ENCODE measurements at regions not wholly inside any gene's neighbourhood (a gene's known extent, or its start where the extent isn't known, plus 50 kb on each side); places are given as distances from the start of the nearest gene placed in this dataset.

DNA sequence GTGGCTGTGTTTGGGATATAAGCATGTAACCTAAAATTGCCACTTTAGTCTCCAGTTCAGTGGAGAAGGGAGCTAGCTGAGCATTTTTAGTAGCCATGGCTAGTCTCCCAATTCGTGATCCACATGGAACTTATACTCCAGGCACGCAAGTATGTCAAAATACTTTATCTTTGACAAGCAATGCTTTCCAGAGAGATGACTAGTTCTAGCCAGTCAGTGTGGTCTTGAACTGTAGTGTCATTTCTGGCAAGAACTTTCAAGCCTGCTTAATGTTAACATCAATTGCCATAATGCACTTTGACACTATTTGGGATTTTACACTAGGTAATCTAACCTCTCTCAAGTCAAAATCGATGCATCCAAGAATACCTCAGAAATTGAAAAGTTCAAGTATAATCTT, 660.0 kb downstream of the PTPRC start:
- POLR2A ChIA-PET = no interaction called here
- no peak for DNase-seq (ENCODE audit: extremely low spot score)
- TF ChIP-seq, protein P1, sequence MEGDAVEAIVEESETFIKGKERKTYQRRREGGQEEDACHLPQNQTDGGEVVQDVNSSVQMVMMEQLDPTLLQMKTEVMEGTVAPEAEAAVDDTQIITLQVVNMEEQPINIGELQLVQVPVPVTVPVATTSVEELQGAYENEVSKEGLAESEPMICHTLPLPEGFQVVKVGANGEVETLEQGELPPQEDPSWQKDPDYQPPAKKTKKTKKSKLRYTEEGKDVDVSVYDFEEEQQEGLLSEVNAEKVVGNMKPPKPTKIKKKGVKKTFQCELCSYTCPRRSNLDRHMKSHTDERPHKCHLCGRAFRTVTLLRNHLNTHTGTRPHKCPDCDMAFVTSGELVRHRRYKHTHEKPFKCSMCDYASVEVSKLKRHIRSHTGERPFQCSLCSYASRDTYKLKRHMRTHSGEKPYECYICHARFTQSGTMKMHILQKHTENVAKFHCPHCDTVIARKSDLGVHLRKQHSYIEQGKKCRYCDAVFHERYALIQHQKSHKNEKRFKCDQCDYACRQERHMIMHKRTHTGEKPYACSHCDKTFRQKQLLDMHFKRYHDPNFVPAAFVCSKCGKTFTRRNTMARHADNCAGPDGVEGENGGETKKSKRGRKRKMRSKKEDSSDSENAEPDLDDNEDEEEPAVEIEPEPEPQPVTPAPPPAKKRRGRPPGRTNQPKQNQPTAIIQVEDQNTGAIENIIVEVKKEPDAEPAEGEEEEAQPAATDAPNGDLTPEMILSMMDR (IDR thresholded peaks at IDR 0.05; ENCODE audit: control extremely low read depth, extremely low read depth, low read depth, missing control alignments) = no peak
- CTCF ChIA-PET = no interaction called here

DNA sequence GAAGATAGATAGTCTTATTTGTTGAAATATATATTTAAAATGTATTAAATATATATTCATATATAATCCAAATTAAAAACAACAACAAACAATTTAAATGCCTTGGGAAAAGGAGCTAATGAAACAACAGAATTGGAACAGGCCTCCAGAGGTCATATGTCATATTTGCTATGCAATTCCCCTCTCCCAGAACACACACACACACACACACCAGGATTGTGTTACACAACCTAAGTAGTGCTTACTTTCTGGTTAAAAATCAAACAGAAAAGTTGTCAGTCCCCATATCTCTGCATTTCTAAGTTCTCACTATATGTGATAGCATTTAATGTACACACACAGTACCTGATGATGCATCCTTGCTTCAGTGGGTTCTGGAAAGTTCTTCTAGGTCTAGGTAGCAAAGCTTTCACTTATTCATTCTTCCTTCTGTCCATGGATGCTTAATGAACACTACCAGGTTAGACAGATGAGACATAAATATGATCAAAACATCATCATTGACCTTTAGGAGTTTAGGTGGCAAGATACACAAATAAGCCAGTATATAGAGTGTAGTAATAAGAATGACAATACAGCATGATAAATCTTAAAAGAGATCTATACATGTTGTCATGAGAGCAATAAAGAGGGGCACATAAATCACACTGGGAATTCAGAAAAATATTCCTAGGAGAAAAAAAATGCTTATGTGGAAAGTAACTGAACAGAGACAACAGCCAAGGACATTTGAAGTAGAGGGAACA, 662.8 kb downstream of the PTPRC start:
- TF ChIP-seq, protein P1 (IDR thresholded peaks at IDR 0.05; ENCODE audit: control extremely low read depth, extremely low read depth, low read depth, missing control alignments) = no peak
- CTCF ChIA-PET = interaction anchor here (1.0 kb wide), 1 partner anchor 19 kb away, joined by 3 read pairs; no protein-coding TSS in a partner anchor
- DNase-seq (ENCODE audit: extremely low spot score) = no peak
- POLR2A ChIA-PET = no interaction called here

DNA sequence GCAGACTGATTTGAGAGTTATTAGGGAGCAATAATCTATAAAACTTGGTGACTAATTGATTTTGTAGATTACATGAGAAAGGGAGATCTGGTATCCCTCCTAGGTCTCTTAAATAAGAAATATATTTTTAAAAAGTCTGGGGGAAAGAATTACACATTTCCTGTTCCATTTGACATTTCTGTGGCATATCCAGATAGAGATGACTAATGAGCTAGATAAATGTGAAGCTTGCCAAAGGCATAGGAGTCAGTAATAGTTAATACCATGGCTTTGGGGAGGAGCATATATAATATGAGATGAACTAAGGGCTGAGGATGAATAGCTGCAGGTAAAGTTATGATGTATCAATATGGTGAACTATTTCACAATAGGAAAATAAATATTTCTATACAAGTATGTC, 663.7 kb downstream of the PTPRC start:
- CTCF ChIA-PET = no interaction called here
- TF ChIP-seq, protein P1 (IDR thresholded peaks at IDR 0.05; ENCODE audit: control extremely low read depth, extremely low read depth, low read depth, missing control alignments) = no peak
- POLR2A ChIA-PET = no interaction called here
- DNase-seq (ENCODE audit: extremely low spot score) = no peak

DNA sequence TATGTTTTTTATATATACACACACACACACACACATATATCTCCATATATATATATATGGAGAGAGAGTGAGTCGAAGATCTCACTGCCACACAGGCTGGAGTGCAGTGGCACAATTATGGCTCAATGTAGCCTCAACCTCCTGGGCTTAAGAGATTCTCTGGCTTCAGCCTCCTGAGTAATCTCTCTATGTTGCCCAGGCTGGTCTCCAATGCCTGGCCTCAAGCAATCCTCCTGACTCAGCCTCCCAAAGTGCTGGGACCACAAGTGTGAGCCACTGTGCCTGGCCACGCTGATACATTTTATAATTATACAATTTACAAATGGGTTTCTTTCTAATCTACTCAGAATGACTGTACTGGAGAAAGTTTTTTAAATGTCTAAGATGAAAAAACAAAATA, 664.2 kb downstream of the PTPRC start:
- TF ChIP-seq, protein P1 (IDR thresholded peaks at IDR 0.05; ENCODE audit: control extremely low read depth, extremely low read depth, low read depth, missing control alignments) = no peak
- ChIA-PET POLR2A (no interaction called here), CTCF (no interaction called here)
- DNase-seq (ENCODE audit: extremely low spot score) = no peak

DNA sequence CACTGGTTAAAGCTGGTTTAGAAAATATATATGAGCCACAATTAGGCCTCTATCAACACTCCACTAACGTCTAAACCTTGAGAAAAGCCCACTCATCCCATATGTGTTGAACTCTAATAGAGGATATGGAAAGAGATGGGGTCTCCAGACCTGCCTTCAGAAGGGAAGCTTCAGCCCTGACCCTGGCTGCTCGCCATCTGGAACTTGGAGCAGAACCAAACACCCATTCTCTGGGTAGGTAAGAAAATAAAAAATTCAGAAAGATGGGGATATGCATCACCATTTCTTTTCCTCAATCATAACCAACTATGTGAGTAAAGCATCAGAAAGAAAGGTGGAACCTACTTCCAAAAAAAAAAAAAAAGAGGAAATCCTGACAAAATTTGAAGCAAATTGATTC, 666.2 kb downstream of the PTPRC start:
- TF ChIP-seq, protein P1 (IDR thresholded peaks at IDR 0.05; ENCODE audit: control extremely low read depth, extremely low read depth, low read depth, missing control alignments) = no peak
- POLR2A ChIA-PET = no interaction called here
- CTCF ChIA-PET = no interaction called here
- DNase-seq (ENCODE audit: extremely low spot score) = no peak

DNA sequence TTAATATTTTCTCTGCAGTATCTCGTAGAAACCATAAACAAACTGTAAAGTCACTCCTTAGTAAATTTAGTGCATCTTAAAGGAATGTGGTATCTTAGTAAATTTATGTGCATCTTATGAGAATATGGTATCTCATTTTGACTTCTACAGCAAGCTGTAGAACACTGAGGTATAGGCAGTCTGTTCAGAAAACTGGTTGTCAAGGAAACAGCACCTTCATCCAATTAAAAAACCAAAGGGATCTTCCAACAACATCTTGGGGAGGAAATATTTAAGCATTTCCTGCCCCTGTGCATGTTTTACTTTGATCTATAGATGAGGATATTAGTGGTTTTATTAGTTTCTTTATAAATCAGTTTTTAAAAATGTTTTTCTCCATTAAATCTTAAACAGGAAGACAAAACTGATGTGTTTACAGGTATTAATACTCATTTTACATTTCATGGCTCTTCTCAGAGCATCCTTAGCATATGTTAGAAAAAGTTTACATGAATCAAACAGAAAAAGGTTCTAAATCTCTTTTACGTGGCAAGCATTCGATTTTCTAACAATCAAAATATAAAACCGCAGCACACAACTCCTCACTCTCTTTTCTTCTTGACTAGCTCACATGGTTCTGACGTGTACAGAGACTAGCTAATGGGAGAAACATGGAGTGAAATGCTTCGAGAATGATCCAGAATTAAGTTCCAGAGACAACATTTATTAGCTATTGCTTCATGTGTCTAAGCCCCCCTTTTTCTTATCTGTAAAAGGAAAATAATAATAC, 668.8 kb downstream of the PTPRC start:
- no peak for DNase-seq (ENCODE audit: extremely low spot score)
- ChIA-PET CTCF (no interaction called here), POLR2A (no interaction called here)
- TF ChIP-seq, protein P1 (IDR thresholded peaks at IDR 0.05; ENCODE audit: control extremely low read depth, extremely low read depth, low read depth, missing control alignments) = no peak
